HG03045 (cell line): ENCODE measurements at regions not wholly inside any gene's neighbourhood (a gene's known extent, or its start where the extent isn't known, plus 50 kb on each side); places are given as distances from the start of the nearest gene placed in this dataset.

Source experiments
- ATAC-seq: cut with Tn5 transposase; IDR thresholded peaks from one replicate; pipeline ENCODE4 v1.9.1; 2021; ENCODE audit warnings: mild to moderate bottlenecking, moderate library complexity; ENCODE audit not compliant: unreplicated experiment

- ATAC-seq, result no peak
Measured at GRCh38 chr4:60117726-60118323, 1082.3 kb upstream of the ADGRL3 start.

- ATAC-seq, result no peak
Measured at GRCh38 chr4:60122820-60123219, 1077.3 kb upstream of the ADGRL3 start.

- no peak for ATAC-seq
Measured at GRCh38 chr4:60128888-60129287, 1071.2 kb upstream of the ADGRL3 start.

- no peak for ATAC-seq
Measured at GRCh38 chr4:60129740-60130139, 1070.4 kb upstream of the ADGRL3 start.

GRCh38 chr4:60133375-60133774, 1066.8 kb upstream of the ADGRL3 start:
- no peak for ATAC-seq

- no peak for ATAC-seq
Measured at GRCh38 chr4:60134099-60134498, 1066.0 kb upstream of the ADGRL3 start.

GRCh38 chr4:60155088-60155487, 1045.0 kb upstream of the ADGRL3 start:
- no peak for ATAC-seq

- ATAC-seq, result no peak
Measured at GRCh38 chr4:60173103-60173502, 1027.0 kb upstream of the ADGRL3 start.

GRCh38 chr4:60173718-60174117, 1026.4 kb upstream of the ADGRL3 start:
- no peak for ATAC-seq

- no peak for ATAC-seq
Measured at GRCh38 chr4:60175241-60175640, 1024.9 kb upstream of the ADGRL3 start.

- no peak for ATAC-seq
Measured at GRCh38 chr4:60187428-60187827, 1012.7 kb upstream of the ADGRL3 start.

- no peak for ATAC-seq
Measured at GRCh38 chr4:60189286-60189685, 1010.8 kb upstream of the ADGRL3 start.

- no peak for ATAC-seq
Measured at GRCh38 chr4:60194214-60194613, 1005.9 kb upstream of the ADGRL3 start.

GRCh38 chr4:60195256-60195655, 1004.9 kb upstream of the ADGRL3 start:
- no peak for ATAC-seq

- ATAC-seq, result peak; percentile 70
Measured at GRCh38 chr4:60201052-60201673, 999.0 kb upstream of the ADGRL3 start.

GRCh38 chr4:60209588-60209987, 990.5 kb upstream of the ADGRL3 start:
- no peak for ATAC-seq

- ATAC-seq, result no peak
Measured at GRCh38 chr4:60215906-60216305, 984.2 kb upstream of the ADGRL3 start.

- no peak for ATAC-seq
Measured at GRCh38 chr4:60216752-60217151, 983.4 kb upstream of the ADGRL3 start.

GRCh38 chr4:60221866-60222265, 978.3 kb upstream of the ADGRL3 start:
- ATAC-seq, result no peak

GRCh38 chr4:60223208-60223923, 976.8 kb upstream of the ADGRL3 start:
- ATAC-seq, result no peak

GRCh38 chr4:60241866-60242265, 958.3 kb upstream of the ADGRL3 start:
- ATAC-seq, result no peak

GRCh38 chr4:60249784-60250183, 950.3 kb upstream of the ADGRL3 start:
- ATAC-seq, result no peak
